ENCODE measurements at regions not wholly inside any gene's neighbourhood (a gene's known extent, or its start where the extent isn't known, plus 50 kb on each side); places are given as distances from the start of the nearest gene placed in this dataset.

- Histone ChIP-seq H3K9ac (no peak overlapping the region), H3K4me2 (no peak overlapping the region), H3K27ac (no peak overlapping the region), H3K9me3 (no peaks in the 10 kb centered on the region), H3K4me1 (no peaks in the 10 kb centered on the region), H3K4me3 (no peak overlapping the region), H3K27me3 (no peaks in the 10 kb centered on the region), H3K36me3 (no peaks in the 10 kb centered on the region), H4K20me1 (no peaks in the 10 kb centered on the region)
- TF ChIP-seq Cebpa-rat (IDR thresholded peaks at IDR 0.05), result no peak
These were observed 281.7 kb upstream of the TRPM3 start for GRCh38 chr9:71403106-71403505.

DNA sequence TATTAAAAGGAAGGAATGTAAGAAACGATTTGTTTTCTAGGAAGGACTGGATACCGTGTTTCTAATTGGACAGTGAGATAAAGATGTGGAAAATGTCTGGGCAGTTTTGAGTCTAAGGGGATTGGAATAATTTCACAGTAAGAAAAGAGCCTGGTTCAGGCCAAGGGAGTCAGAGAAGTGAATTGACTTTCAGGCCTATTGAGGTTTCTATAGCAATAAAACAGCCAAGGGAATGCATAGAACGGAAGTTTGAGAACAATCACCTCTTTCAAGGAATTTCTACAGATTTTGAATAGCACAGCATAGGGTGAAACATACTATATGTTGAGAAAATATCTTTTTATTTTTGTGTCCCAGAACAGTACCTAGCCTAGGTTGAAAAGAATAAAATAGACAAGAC, 271.6 kb upstream of the TRPM3 start:
- no peak for TF ChIP-seq Cebpa-rat (IDR thresholded peaks at IDR 0.05)
- no peaks in the 10 kb centered on the region for H3K9me3 ChIP-seq
- no peak overlapping the region for H3K9ac ChIP-seq
- 0 out of 2 replicates have a peak, but pooled peaks cover 4% of the 10 kb centered on the region for H3K4me1 ChIP-seq
- no peak overlapping the region for H3K4me2 ChIP-seq
- H3K36me3 ChIP-seq, result no peaks in the 10 kb centered on the region
- H3K4me3 ChIP-seq, result no peak overlapping the region
- no peak overlapping the region for H3K27ac ChIP-seq
- no peaks in the 10 kb centered on the region for H3K27me3 ChIP-seq
- no peaks in the 10 kb centered on the region for H4K20me1 ChIP-seq

DNA sequence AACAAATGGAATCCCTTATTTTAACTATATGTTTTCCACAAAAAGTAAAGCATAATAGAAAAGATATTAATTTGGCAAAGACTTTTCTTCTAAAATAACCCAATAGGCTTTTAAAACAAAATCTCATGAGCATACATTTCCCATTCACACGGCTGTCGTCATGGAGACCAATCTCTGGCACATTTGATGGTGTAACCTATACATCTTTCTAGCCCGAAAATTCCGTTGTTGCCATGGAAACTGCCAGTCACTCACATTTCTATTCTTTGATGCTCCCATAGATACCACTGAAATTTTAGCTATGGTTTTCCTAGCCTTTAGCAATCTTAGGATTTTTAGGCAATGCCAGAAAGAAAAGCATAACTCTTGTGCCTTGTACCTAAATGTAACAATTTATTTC, 262.9 kb upstream of the TRPM3 start:
- no peaks in the 10 kb centered on the region for H3K36me3 ChIP-seq
- H3K9me3 ChIP-seq, result no peaks in the 10 kb centered on the region
- H3K9ac ChIP-seq, result no peak overlapping the region
- no peaks in the 10 kb centered on the region for H4K20me1 ChIP-seq
- no peak overlapping the region for H3K4me2 ChIP-seq
- no peak overlapping the region for H3K4me3 ChIP-seq
- H3K27ac ChIP-seq, result no peak overlapping the region
- 0 out of 2 replicates have a peak, but pooled peaks cover 4% of the 10 kb centered on the region for H3K4me1 ChIP-seq
- no peaks in the 10 kb centered on the region for H3K27me3 ChIP-seq
- TF ChIP-seq Cebpa-rat (IDR thresholded peaks at IDR 0.05), result no peak

DNA sequence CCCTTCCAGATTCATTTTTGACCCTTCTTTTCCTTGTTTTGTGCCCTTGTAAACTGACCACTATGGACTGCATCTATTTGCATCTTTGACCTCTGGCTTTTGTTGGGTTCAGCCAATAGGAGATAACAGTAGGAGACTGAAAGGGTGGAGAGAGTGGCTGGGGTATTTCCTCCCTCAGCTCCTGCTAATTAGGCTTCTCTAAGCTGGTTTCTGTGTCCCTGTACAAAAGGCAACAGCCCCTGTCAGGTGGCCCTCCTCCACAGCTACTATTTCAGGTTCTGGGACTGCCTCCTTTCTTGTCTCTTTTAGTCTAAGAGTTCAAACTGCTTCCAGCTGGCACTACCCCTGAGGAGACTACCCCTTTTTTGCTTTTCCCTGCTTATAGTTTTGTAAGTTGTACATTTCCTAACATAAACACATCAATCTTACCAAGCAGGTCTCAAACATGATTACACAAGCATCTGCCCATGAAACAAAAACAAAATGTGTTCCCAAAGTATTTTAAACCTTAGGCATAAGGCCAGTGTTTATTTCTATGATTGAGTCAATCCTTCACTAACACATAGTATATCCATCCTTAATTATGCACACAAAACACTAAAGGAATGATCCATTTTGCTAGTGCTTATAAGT, 262.0 kb upstream of the TRPM3 start:
- Histone ChIP-seq H3K4me2 (no peak overlapping the region), H3K4me1 (0 out of 2 replicates have a peak, but pooled peaks cover 1% of the 10 kb centered on the region), H3K4me3 (no peak overlapping the region), H3K9ac (no peak overlapping the region), H3K9me3 (no peaks in the 10 kb centered on the region), H3K27ac (no peak overlapping the region), H3K36me3 (no peaks in the 10 kb centered on the region), H3K27me3 (no peaks in the 10 kb centered on the region), H4K20me1 (no peaks in the 10 kb centered on the region)
- no peak for TF ChIP-seq Cebpa-rat (IDR thresholded peaks at IDR 0.05)

- Histone ChIP-seq H3K9me3 (no peaks in the 10 kb centered on the region), H3K9ac (no peak overlapping the region), H3K36me3 (no peaks in the 10 kb centered on the region), H3K4me2 (no peak overlapping the region), H3K27ac (no peak overlapping the region), H4K20me1 (no peaks in the 10 kb centered on the region), H3K27me3 (no peaks in the 10 kb centered on the region), H3K4me1 (no peaks in the 10 kb centered on the region), H3K4me3 (no peak overlapping the region)
- TF ChIP-seq Cebpa-rat (IDR thresholded peaks at IDR 0.05), result no peak
These were observed 246.7 kb upstream of the TRPM3 start for GRCh38 chr9:71368157-71368556.

DNA sequence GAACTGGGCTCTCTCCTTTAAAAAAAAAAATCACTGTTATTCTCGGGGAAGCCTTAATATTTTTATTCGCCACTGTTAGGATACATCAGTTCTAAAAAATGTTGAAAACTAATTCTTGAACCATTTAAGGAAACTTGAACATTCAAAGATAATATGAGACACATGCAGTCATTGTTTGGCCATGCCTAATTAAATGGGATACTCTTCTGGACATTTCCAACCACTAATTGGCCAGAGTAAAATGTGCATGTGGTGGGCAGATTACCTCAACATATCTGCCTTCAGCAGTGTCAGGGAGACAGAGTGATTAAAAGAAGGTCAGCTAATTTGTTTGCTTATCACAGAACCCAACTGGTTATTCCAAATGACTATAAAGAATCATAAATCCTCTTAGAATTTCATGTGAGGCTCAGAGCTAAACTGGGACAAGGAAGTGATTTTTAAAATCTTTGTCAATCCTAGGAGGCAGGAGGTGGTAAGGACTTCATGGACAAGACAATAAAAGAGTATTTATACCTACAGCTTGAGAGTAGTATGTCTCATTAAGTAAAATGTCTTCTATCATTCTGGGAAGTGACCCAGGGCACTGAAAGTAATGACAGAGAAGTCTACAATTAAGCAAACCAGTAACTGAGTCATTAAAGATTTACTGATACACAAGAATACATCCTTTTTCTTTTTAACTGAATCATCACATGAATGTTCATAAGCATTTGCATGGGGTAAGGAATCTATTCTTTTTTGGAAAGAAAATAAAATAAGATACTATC, 242.9 kb upstream of the TRPM3 start:
- Histone ChIP-seq H3K9me3 (no peaks in the 10 kb centered on the region), H3K4me1 (no peaks in the 10 kb centered on the region), H3K4me2 (no peak overlapping the region), H3K4me3 (no peak overlapping the region), H3K36me3 (no peaks in the 10 kb centered on the region), H3K27me3 (no peaks in the 10 kb centered on the region), H3K9ac (no peak overlapping the region), H3K27ac (no peak overlapping the region), H4K20me1 (no peaks in the 10 kb centered on the region)
- no peak for TF ChIP-seq Cebpa-rat (IDR thresholded peaks at IDR 0.05)

DNA sequence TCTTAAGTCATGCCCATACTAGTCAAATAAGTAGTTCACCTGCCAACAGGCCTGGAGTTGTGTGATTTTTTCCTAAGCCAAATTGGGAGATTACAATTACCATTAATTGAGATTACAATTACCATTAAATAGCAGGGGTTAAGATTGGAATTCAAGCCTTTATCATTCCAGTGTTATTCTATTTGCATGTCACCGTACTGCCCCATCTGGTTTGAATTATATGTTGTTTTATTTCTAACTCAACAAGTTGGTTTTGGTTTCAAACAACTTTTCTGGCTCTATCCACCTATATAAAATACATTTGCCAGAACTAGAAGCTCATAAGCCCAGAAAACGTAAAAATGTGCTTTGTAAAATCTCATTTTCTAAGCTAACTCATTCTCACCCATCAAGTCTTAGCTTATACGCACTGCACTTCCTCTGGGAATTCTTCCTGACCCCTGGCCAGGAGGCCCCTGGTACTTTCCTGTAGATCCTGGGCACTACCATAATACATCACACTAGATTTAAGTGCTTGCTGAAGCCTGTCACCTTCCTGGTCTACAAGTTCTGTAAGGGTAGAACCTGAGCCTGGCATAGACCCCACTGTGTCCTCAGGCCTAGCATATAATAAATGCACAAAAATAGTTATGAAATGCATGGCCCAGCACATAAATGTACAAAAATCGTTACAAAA, 242.0 kb upstream of the TRPM3 start:
- H3K36me3 ChIP-seq, result no peaks in the 10 kb centered on the region
- no peak overlapping the region for H3K4me3 ChIP-seq

DNA sequence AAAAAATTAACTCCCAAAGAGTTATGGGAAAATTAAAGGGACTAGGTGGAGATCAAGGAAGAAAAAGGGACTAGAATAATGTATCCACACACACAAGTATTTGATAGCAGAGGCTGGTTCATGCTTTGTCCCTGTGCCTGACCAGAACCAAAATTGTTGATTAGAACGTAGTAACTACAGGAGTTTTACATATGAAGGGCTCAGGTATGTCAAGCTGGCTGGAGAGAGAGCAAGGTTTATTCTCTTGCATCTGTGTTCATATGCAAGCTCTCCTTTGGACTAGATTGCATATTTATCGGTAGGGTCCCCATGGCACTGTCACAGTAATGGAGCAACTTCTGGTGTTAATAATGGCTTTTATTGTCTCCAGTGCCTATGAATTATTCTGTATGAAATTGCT, 239.9 kb upstream of the TRPM3 start:
- no peak for TF ChIP-seq Cebpa-rat (IDR thresholded peaks at IDR 0.05)
- Histone ChIP-seq H3K36me3 (no peaks in the 10 kb centered on the region), H3K9me3 (no peaks in the 10 kb centered on the region), H3K9ac (no peak overlapping the region), H4K20me1 (no peaks in the 10 kb centered on the region), H3K27me3 (no peaks in the 10 kb centered on the region), H3K4me1 (no peaks in the 10 kb centered on the region), H3K27ac (no peak overlapping the region), H3K4me3 (no peak overlapping the region), H3K4me2 (no peak overlapping the region)

More for the DNA sequence above, 242.0 kb upstream of the TRPM3 start:
- Histone ChIP-seq H3K9ac (no peak overlapping the region), H3K27ac (no peak overlapping the region), H3K27me3 (no peaks in the 10 kb centered on the region), H3K4me1 (no peaks in the 10 kb centered on the region), H4K20me1 (no peaks in the 10 kb centered on the region), H3K9me3 (no peaks in the 10 kb centered on the region), H3K4me2 (no peak overlapping the region)
- TF ChIP-seq Cebpa-rat (IDR thresholded peaks at IDR 0.05), result no peak

DNA sequence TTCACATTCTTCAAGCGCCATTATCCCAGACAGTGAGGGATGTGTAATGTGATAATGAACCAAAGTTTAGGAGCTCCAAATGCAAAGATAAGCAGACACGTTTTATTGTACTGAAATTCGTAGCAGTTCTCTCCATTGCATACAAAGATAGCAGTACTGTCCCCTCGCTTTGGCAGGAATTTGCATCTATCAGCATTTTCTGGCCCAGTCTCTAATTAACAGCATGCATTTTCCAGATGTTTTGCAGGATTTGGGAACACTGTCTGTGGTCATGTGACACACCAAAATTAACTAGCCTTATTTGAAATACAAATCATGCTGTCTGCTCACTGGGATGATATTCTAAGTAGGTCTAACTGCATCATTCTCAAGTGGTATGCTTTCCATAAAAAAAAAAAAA, 235.9 kb upstream of the TRPM3 start:
- no peak overlapping the region for H3K4me3 ChIP-seq
- no peak overlapping the region for H3K9ac ChIP-seq
- no peaks in the 10 kb centered on the region for H3K27me3 ChIP-seq
- no peaks in the 10 kb centered on the region for H3K4me1 ChIP-seq
- no peak overlapping the region for H3K27ac ChIP-seq
- H3K4me2 ChIP-seq, result no peak overlapping the region
- H3K9me3 ChIP-seq, result no peaks in the 10 kb centered on the region
- TF ChIP-seq Cebpa-rat (IDR thresholded peaks at IDR 0.05), result no peak
- H3K36me3 ChIP-seq, result no peaks in the 10 kb centered on the region
- no peaks in the 10 kb centered on the region for H4K20me1 ChIP-seq

DNA sequence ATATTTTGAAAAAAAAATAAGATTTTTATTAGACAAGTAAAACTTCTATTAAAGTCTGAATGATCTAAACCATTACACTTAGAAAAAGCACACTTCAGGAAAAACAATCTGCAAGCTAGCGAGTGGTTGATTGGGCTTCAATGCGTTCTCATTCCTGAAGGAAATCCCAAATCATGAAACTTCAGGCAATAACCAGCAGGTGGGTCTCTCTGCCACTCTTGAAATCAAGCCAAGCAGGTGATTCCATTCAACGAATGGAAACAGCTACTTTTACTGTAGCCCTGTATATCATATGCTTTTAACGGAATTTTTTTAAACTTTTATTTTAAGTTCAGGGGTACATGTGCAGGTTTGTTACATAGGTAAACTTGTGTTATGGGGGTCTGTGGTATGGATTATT, 234.5 kb upstream of the TRPM3 start:
- Histone ChIP-seq H3K27ac (no peak overlapping the region), H3K4me3 (no peak overlapping the region), H3K36me3 (no peaks in the 10 kb centered on the region), H3K27me3 (no peaks in the 10 kb centered on the region), H4K20me1 (no peaks in the 10 kb centered on the region), H3K4me1 (no peaks in the 10 kb centered on the region), H3K9me3 (no peaks in the 10 kb centered on the region), H3K9ac (no peak overlapping the region), H3K4me2 (no peak overlapping the region)
- TF ChIP-seq Cebpa-rat (IDR thresholded peaks at IDR 0.05), result no peak
